Astrocyte of the cerebellum (primary cell): ENCODE measurements at regions not wholly inside any gene's neighbourhood (a gene's known extent, or its start where the extent isn't known, plus 50 kb on each side); places are given as distances from the start of the nearest gene placed in this dataset.

Experiments
- DNase-seq: peaks from one replicate; pipeline ENCODE4 v3.0.0-alpha.2; 2011; ENCODE audit warnings: low read depth
- H3K4me3 ChIP-seq: 2 replicates; pipeline ENCODE4 v1.5.1; 2011; ENCODE audit warnings: mild to moderate bottlenecking, low read depth, low read length, moderate library complexity
- in situ Hi-C: cut with HindIII; loops from 2 replicates; pipeline ENCODE4 v1.10.0; 2017; ENCODE audit warnings: low sequenced_read_pairs
- TF ChIP-seq, protein P1 (sequence below): IDR thresholded peaks from 2 replicates; pipeline ENCODE4 v1.5.1; 2012; ENCODE audit warnings: low read length, low read depth, moderate library complexity, mild to moderate bottlenecking; ENCODE audit errors: missing control alignments

GRCh38 chr2:24432121-24432520 lies 58.9 kb upstream of the NCOA1 start:
- no peak overlapping the region for H3K4me3 ChIP-seq
- DNase-seq = no peak
- TF ChIP-seq, protein P1, sequence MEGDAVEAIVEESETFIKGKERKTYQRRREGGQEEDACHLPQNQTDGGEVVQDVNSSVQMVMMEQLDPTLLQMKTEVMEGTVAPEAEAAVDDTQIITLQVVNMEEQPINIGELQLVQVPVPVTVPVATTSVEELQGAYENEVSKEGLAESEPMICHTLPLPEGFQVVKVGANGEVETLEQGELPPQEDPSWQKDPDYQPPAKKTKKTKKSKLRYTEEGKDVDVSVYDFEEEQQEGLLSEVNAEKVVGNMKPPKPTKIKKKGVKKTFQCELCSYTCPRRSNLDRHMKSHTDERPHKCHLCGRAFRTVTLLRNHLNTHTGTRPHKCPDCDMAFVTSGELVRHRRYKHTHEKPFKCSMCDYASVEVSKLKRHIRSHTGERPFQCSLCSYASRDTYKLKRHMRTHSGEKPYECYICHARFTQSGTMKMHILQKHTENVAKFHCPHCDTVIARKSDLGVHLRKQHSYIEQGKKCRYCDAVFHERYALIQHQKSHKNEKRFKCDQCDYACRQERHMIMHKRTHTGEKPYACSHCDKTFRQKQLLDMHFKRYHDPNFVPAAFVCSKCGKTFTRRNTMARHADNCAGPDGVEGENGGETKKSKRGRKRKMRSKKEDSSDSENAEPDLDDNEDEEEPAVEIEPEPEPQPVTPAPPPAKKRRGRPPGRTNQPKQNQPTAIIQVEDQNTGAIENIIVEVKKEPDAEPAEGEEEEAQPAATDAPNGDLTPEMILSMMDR = no peak
- in situ Hi-C loops = no loop called here

DNA sequence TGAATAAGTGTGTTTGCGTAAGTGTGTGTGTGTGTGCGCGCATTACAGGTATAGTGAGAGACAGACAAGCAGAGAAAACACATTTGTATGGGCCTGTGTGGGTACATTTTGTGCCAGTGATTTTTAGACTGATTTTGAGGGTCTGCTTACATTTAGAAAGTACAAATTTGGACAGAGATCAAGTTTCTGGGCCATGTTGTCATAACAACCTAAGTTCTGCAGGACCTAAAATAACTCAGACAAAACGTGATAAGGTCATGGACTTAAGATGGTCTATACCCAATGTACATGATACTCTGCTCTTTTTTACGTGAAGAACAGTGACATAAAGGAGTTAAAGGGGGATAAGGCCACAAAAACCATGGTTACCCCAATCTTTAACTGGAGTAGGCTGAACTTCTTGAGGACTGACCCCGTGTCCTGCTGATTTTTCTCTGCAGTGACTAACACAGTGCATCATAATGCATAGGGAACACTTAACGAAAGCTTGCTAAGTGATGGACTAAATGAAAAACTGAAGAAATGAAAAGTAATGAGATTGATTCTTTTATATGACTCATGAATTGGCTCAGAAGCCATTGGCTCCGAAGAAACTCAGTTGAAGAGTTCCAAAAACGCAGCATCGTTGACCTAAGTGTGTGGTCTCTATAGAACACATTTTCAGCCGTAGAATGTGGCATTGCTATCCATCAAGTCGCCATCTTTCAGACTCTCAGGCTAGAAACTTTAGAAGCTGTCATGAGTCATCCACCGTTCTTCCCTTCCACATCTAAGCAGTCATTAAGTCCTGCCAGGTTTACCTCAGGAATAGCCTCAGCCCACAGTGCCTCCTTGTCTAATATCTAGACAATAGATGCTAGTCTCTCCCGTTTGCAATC lies 61.6 kb upstream of the NCOA1 start:
- H3K4me3 ChIP-seq = no peak overlapping the region
- DNase-seq = peak; percentile 93
- in situ Hi-C loops = no loop called here
- TF ChIP-seq, protein P1 = no peak

DNA sequence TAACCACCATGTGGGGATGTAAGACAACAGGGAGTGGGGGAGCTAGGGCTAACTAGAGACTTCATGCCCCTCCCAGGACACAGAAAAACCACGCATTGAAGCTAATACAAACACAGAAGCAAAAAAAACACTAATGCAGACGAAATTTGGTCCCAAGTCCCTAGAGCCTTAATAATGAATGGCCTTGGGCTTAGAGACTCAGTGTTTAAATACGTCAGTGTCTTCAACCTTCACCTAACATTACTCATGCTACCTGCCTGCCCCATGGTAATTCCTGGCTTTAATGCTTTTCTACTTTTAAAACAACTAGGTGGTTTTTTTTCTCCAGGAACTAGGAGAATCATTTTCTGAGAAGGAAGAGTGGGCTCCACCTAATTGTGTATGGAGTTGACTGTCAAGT lies 64.1 kb upstream of the ITSN2 start:
- in situ Hi-C loops = loop anchor here (25.0 kb wide), 1 partner anchor 388 kb away; no protein-coding TSS in a partner anchor
- TF ChIP-seq, protein P1 = no peak
- no peak overlapping the region for H3K4me3 ChIP-seq
- DNase-seq = no peak

- DNase-seq = no peak
Observed at GRCh38 chr2:24423095-24423494, 62.8 kb upstream of the ITSN2 start.

GRCh38 chr2:24421668-24422067 lies 61.3 kb upstream of the ITSN2 start:
- TF ChIP-seq, protein P1 = peak; percentile 42
- peak; percentile 43 for DNase-seq
- in situ Hi-C loops = loop anchor here (25.0 kb wide), 1 partner anchor 391 kb away; no protein-coding TSS in a partner anchor
- no peak overlapping the region for H3K4me3 ChIP-seq

More at GRCh38 chr2:24423095-24423494, 62.8 kb upstream of the ITSN2 start:
- H3K4me3 ChIP-seq = no peak overlapping the region
- in situ Hi-C loops = loop anchor here (25.0 kb wide), 1 partner anchor 389 kb away; no protein-coding TSS in a partner anchor
- TF ChIP-seq, protein P1 = no peak

DNA sequence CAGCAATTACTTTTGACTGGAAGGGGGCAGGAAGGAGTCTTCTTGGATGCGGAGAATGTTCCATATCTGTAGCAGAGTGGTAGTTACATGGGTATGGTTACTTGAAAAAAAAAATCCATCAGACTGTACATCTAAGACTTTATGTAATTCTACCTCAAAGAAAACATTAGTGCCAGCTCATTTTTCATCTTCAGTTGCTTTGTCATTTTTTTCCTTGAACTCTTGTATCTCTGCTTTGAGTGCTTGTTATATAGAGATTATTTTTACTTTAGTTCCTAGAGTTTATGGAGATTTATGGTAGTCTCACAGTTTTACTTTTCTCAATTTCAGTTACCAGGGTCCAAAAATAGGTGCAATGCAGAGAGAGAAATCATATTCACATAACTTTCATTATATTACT lies 60.0 kb upstream of the ITSN2 start:
- TF ChIP-seq, protein P1 = no peak
- in situ Hi-C loops = loop anchor here (25.0 kb wide), 1 partner anchor 392 kb away; no protein-coding TSS in a partner anchor

More for the DNA sequence above, 60.0 kb upstream of the ITSN2 start:
- H3K4me3 ChIP-seq = no peak overlapping the region
- no peak for DNase-seq
